Stimulated activated CD4-positive, alpha-beta T cell treated with anti-CD3 and anti-CD28 coated beads, Interleukin-4, amount 100 ng/mL, for 1 hour (primary cell): ENCODE measurements at regions not wholly inside any gene's neighbourhood (a gene's known extent, or its start where the extent isn't known, plus 50 kb on each side); places are given as distances from the start of the nearest gene placed in this dataset.

Experiments used
- DNase-seq: peaks from one replicate; pipeline ENCODE4 v3.0.0-alpha.2; 2020

- no peak for DNase-seq
These were observed 87.3 kb upstream of the ZNF618 start for GRCh38 chr9:113788616-113789330.

- no peak for DNase-seq
These were observed 86.0 kb upstream of the ZNF618 start for GRCh38 chr9:113790093-113790492.

- DNase-seq = no peak
These were observed 82.6 kb upstream of the ZNF618 start for GRCh38 chr9:113793558-113793957.

- DNase-seq = no peak
These were observed 81.4 kb upstream of the ZNF618 start for GRCh38 chr9:113794721-113795120.

DNA sequence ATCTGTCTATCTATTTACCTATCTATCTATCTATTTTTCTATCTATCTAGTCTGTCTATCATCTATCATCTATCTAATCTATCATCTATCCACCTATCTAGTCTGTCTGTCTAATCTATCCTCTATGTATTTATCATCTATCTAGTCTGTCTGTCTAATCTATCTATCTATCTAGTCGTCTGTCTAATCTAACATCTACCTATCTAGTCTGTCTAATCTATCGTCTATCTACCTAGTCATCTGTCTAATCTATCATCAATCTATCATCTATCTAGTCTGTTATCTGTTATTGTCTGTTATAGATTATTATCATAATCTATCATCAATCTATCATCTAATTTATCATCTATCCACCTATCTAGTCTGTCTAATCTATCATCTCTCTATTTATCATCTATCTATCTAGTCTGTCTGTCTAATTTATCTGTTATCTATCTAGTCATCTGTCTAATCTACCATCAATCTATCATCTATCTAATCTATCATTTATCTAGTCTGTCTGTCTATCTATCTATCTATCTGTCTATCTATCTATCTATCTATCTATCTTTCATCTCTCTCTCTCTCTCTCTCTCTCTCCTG lies 80.2 kb upstream of the ZNF618 start:
- DNase-seq = no peak

- no peak for DNase-seq
These were observed 79.3 kb upstream of the ZNF618 start for GRCh38 chr9:113796646-113797426.

DNA sequence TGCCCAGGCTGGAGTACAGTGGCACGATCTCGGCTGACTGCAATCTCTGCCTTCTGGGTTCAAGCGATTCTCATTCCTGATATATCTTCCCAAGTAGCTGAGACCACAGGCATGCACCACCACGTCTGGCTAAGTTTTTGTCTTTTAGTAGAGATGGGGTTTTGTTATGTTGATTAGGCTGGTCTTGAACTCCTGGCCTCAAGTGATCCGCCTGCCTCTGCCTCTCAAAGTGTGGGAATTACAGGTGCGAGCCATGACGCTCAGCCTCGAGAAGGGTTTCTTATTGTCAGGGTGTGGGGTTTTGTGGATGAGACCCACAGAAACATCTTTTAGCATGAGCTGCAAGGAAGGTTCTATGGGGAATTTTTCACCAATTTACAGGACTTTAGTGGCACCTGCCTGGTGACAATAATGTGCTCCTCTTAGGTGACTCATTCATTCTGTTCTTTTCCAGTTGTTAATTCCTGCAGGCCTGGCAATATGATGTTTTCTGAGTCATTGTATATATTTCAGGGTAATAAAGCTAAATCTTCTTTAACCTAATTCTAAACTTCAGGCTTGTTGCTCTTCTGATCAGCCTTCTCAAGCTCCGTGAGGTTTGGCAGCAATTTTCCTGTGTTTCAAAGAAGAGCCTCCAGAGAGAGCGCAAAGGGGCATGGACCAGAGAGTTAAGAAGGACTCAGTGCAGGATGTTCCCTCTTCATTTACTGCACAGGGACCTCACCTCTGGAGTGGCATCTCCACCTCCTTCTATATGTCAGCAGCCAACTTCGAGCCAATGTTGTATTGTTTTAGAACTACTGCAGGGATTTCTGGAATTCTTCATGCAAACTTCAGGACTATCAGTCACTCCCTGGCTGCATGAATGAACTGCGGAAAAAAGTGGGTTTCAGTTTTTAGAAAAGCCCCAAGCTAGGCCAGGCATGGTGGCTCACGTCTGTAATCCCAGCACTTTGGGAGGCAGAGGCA lies 77.8 kb upstream of the ZNF618 start:
- DNase-seq = no peak

- DNase-seq = no peak
These were observed 75.8 kb upstream of the ZNF618 start for GRCh38 chr9:113800276-113800675.

DNA sequence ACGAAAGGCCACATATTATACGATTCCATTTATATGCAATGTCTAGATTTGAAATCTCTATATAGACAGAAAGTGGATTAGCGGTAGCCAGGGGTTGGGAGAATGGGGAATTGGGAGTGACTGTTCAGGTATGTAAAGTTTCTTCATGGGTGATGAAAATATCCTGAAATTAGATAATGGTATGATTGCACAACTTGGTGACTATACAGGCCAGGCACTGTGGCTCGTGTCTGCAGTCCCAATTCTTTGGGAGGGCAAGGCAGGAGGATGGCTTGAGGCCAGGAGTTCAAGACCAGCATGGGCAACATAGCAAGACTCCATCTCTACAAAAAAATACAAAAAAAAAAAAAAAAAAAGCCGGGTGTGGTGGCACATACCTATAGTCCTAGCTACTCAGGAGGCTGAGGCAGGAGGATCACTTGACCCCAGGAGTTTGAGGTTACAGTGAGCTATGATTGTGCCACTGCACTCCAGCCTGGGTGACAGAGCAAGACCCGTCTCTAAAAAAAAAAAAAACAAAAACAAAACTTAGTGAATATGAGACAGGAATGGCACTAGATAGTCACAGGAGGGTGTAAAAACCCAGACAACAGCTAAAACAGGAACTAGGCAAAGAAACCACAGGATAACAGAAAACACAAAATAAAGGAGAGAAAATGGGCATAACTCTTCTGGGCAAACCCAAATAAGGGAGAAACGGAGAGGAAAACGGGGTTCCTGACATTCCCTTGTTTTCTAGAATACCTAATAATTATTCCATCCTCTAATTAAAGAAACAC lies 72.1 kb upstream of the ZNF618 start:
- DNase-seq = no peak

GRCh38 chr9:113805486-113806132 lies 70.5 kb upstream of the ZNF618 start:
- no peak for DNase-seq

- peak; percentile 14 for DNase-seq
These were observed 68.7 kb upstream of the ZNF618 start for GRCh38 chr9:113807173-113808061.

DNA sequence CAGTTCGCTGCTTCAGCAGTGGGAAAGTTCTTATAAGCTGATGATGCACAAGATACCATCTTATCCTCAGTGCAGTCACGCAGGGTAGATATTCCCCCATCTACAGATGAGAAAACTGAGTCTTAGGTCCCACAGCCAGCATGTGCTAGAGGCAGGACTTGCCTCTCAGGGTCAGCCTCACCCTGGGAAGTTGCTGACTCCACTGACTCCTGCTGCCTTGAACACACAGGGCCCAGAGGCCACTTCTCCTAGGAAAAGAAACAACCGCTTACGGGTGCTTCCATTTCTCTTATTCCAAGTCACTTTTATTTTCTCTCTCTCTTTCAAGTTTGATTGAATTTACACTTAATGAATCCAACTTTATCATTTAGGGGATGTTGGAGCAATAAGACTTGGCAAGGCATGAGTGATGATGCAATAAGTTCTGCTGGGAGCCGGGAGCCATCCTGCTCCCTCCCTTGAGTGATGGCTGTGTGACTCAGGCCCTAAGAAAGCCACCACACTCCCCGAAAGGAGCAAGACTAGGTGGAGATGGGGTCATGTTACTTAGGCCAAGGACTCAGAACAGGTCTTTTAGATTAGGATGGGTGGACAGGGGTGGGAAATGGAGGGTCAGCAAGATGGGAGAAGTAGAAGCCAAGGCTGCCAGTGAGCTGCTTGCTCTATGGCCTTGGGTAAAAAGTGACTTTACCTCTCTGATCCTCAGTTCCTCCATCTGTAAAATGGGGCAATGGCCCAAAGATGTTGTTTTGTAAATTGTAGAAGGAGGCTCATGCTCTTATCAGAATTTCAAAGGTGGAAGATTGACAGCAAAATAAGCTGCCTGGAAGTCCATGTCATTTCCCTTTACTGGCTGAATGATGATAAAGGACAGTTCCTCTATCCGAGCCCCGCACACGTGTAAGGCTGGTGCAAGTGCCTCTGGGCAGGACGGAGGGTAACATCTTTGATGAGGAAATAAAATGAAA lies 67.4 kb upstream of the ZNF618 start:
- no peak for DNase-seq

GRCh38 chr9:113817171-113817570 lies 58.9 kb upstream of the ZNF618 start:
- DNase-seq = no peak

- DNase-seq = no peak
These were observed 57.7 kb upstream of the ZNF618 start for GRCh38 chr9:113818391-113818790.

GRCh38 chr9:113822315-113822714 lies 53.8 kb upstream of the ZNF618 start:
- DNase-seq = no peak

GRCh38 chr9:113823421-113823820 lies 52.7 kb upstream of the ZNF618 start:
- no peak for DNase-seq
